T-cell (primary cell): ENCODE measurements at regions not wholly inside any gene's neighbourhood (a gene's known extent, or its start where the extent isn't known, plus 50 kb on each side); places are given as distances from the start of the nearest gene placed in this dataset.
"Not testable (repeated sequence)": the region's sequence is repeated elsewhere in the genome, so short reads cannot be mapped to it uniquely, and the experiment has no call there.

ENCODE experiments used
- ATAC-seq, 4 experiments: fragments of 200-7000 bp in 3 of 4; fragments of 150-1000 bp in 1 of 4; cut with Tn5 transposase; replicated peaks in 1 of 4; 1 replicate in 3 of 4; 2 replicates in 1 of 4; pipeline ENCODE4 v1.10.0; 2021; ENCODE audit warnings: moderate library complexity in 3 of 4, mild to moderate bottlenecking in 2 of 4, moderate number of reproducible peaks in 1 of 4
- CTCF ChIA-PET, 2 donors: fragments of 300-600 bp; sonication (Branson Sonifier 250); formaldehyde crosslinking; loops; one replicate each; lab custom pipeline; 2022; ENCODE audit warnings: antibody characterized with exemption in 2 of 2; lab: Charles Lee
- POLR2A ChIA-PET, 2 donors: fragments of 300-600 bp; sonication (Branson Sonifier 250); formaldehyde crosslinking; loops; one replicate each; lab custom pipeline; 2022; ENCODE audit warnings: antibody characterized with exemption in 2 of 2; lab: Charles Lee
- DNase-seq, 35 experiments: peaks; one replicate each; pipeline versions ENCODE4 v3.0.0 to v3.0.0-alpha.2; 2013 to 2023
- H3K27ac ChIP-seq: one replicate; pipeline ENCODE4 v1.5.1; 2013; ENCODE audit warnings: low read length
- H3K27me3 ChIP-seq, 2 experiments: replicated peaks in 1 of 2; 1 replicate in 1 of 2; 2 replicates in 1 of 2; pipeline versions ENCODE4 v1.6.1 to v1.7.0; 2013; ENCODE audit warnings: low read length in 1 of 2, mixed read lengths in 1 of 2; ENCODE audit not compliant: control insufficient read depth in 2 of 2, insufficient read depth in 2 of 2; ENCODE audit errors: extremely low read depth in 1 of 2
- H3K36me3 ChIP-seq, 2 donors: 1 replicate in 1 of 2; 2 replicates in 1 of 2; pipeline versions ENCODE4 v1.6.1 to v1.7.0; 2013; ENCODE audit warnings: low read length in 1 of 2; ENCODE audit not compliant: control insufficient read depth in 2 of 2, insufficient read depth in 1 of 2; ENCODE audit errors: extremely low read depth in 1 of 2
- H3K4me1 ChIP-seq, 2 experiments: 1 replicate in 1 of 2; 2 replicates in 1 of 2; pipeline versions ENCODE4 v1.6.1 to v1.7.0; 2013; ENCODE audit warnings: low read length in 2 of 2, mixed read lengths in 1 of 2; ENCODE audit not compliant: insufficient read depth in 2 of 2, control insufficient read depth in 1 of 2; ENCODE audit errors: extremely low read depth in 1 of 2
- H3K4me3 ChIP-seq, 2 donors: 1 replicate in 1 of 2; 2 replicates in 1 of 2; pipeline versions ENCODE4 v1.5.1 to v1.7.0; 2013; ENCODE audit warnings: mild to moderate bottlenecking in 2 of 2, low read length in 1 of 2, moderate library complexity in 1 of 2; ENCODE audit not compliant: control insufficient read depth in 1 of 2; ENCODE audit errors: extremely low read depth in 1 of 2
- H3K9me3 ChIP-seq: 2 replicates; pipeline ENCODE4 v1.7.0; 2013
- H3K27ac Mint-ChIP-seq, 2 donors: one replicate each; pipeline ENCODE4 v1.8.0; 2020 to 2021; ENCODE audit warnings: mild to moderate bottlenecking in 2 of 2, mixed read lengths in 2 of 2
- H3K27me3 Mint-ChIP-seq, 2 donors: one replicate each; pipeline ENCODE4 v1.8.0; 2021 to 2022; ENCODE audit warnings: mixed read lengths in 2 of 2
- H3K36me3 Mint-ChIP-seq: one replicate; pipeline ENCODE4 v1.8.0; 2021; ENCODE audit warnings: mixed read lengths
- H3K4me1 Mint-ChIP-seq, 3 donors: one replicate each; pipeline ENCODE4 v1.8.0; 2020 to 2022; ENCODE audit warnings: mixed read lengths in 3 of 3, mild to moderate bottlenecking in 1 of 3
- H3K4me3 Mint-ChIP-seq, 3 donors: one replicate each; pipeline ENCODE4 v1.8.0; 2020 to 2022; ENCODE audit warnings: mild to moderate bottlenecking in 3 of 3, mixed read lengths in 3 of 3, moderate library complexity in 3 of 3
- H3K9me3 Mint-ChIP-seq, 3 donors: one replicate each; pipeline ENCODE4 v1.8.0; 2020 to 2022; ENCODE audit warnings: mixed read lengths in 3 of 3
- WGBS: methylation state at CpG from one replicate; pipeline ENCODE4 v1.1.5; 2013; ENCODE audit warnings: missing lambda C conversion rate; ENCODE audit not compliant: insufficient coverage; 5-methylcytosine and 5-hydroxymethylcytosine counted together

GRCh38 chr13:65922846-65923245 is 1307.3 kb downstream of the PCDH9 start:
- H3K4me1 Mint-ChIP-seq, H3K27ac Mint-ChIP-seq, H3K27me3 ChIP-seq, H3K4me3 Mint-ChIP-seq, DNase-seq, H3K36me3 Mint-ChIP-seq, CTCF ChIA-PET, H3K27ac ChIP-seq, POLR2A ChIA-PET, H3K4me1 ChIP-seq, H3K4me3 ChIP-seq, H3K36me3 ChIP-seq, H3K9me3 ChIP-seq, H3K27me3 Mint-ChIP-seq, ATAC-seq: not testable (repeated sequence)
- peaks cover 9 to 11% (median 10%) of the 10 kb centered on the region in 3 donors for H3K9me3 Mint-ChIP-seq
- 83% methylated on average over 1 of the region's 4 CpGs for WGBS

GRCh38 chr13:65921933-65922332 is 1308.2 kb downstream of the PCDH9 start:
- Histone ChIP-seq H3K9me3 (no peaks in the 10 kb centered on the region), H3K27me3 (no peaks in the 10 kb centered on the region), H3K27ac (no peak overlapping the region), H3K4me1 (no peaks in the 10 kb centered on the region), H3K36me3 (no peaks in the 10 kb centered on the region), H3K4me3 (no peak overlapping the region)
- no CpG with 5 or more reads among the region's 2 CpGs for WGBS
- Mint-ChIP-seq H3K4me3 (no peak overlapping the region), H3K9me3 (peaks cover 10 to 13% (median 11%) of the 10 kb centered on the region in 3 donors), H3K27ac (no peak overlapping the region), H3K4me1 (no peaks in the 10 kb centered on the region), H3K27me3 (no peaks in the 10 kb centered on the region), H3K36me3 (no peaks in the 10 kb centered on the region)
- DNase-seq, result no peak
- CTCF ChIA-PET, result no interaction called here
- POLR2A ChIA-PET, result no interaction called here
- ATAC-seq, result no peak

GRCh38 chr13:65917731-65918130 is 1312.4 kb downstream of the PCDH9 start:
- Histone ChIP-seq H3K27me3 (no peaks in the 10 kb centered on the region), H3K36me3 (no peaks in the 10 kb centered on the region), H3K27ac (no peak overlapping the region), H3K4me1 (no peaks in the 10 kb centered on the region), H3K9me3 (no peaks in the 10 kb centered on the region), H3K4me3 (no peak overlapping the region)
- no peaks in the 10 kb centered on the region for H3K27me3 Mint-ChIP-seq
- 63% methylated on average over 3 of the region's 3 CpGs for WGBS
- H3K9me3 Mint-ChIP-seq, result peaks cover 8 to 13% (median 10%) of the 10 kb centered on the region in 3 donors
- H3K27ac Mint-ChIP-seq, result no peak overlapping the region
- H3K4me3 Mint-ChIP-seq, result no peak overlapping the region
- DNase-seq, result no peak
- no peaks in the 10 kb centered on the region for H3K4me1 Mint-ChIP-seq
- H3K36me3 Mint-ChIP-seq, result no peaks in the 10 kb centered on the region
- ATAC-seq, result no peak
- CTCF ChIA-PET, result no interaction called here
- POLR2A ChIA-PET, result no interaction called here

GRCh38 chr13:65915195-65915594 is 1314.9 kb downstream of the PCDH9 start:
- Histone ChIP-seq H3K4me3 (no peak overlapping the region), H3K36me3 (no peaks in the 10 kb centered on the region), H3K27ac (no peak overlapping the region), H3K27me3 (no peaks in the 10 kb centered on the region), H3K9me3 (no peaks in the 10 kb centered on the region), H3K4me1 (no peaks in the 10 kb centered on the region)
- Mint-ChIP-seq H3K4me1 (no peaks in the 10 kb centered on the region), H3K27ac (no peak overlapping the region), H3K36me3 (no peaks in the 10 kb centered on the region), H3K9me3 (peaks cover 5 to 9% (median 6%) of the 10 kb centered on the region in 3 donors), H3K4me3 (no peak overlapping the region), H3K27me3 (no peaks in the 10 kb centered on the region)
- ChIA-PET POLR2A (no interaction called here), CTCF (no interaction called here)
- no peak for ATAC-seq
- DNase-seq, result no peak
- WGBS, result no CpG with 5 or more reads among the region's 1 CpG

- no CpG with 5 or more reads among the region's 1 CpG for WGBS
- CTCF ChIA-PET, result no interaction called here
Observed at GRCh38 chr13:65914716-65915115, 1315.4 kb downstream of the PCDH9 start.

GRCh38 chr13:65913173-65913572 is 1317.0 kb downstream of the PCDH9 start:
- POLR2A ChIA-PET, result no interaction called here
- DNase-seq, result no peak
- H3K9me3 Mint-ChIP-seq, result peaks cover 6 to 11% (median 10%) of the 10 kb centered on the region in 3 donors
- H3K4me1 Mint-ChIP-seq, result no peaks in the 10 kb centered on the region
- H3K27ac Mint-ChIP-seq, result no peak overlapping the region
- no peaks in the 10 kb centered on the region for H3K36me3 ChIP-seq
- no peaks in the 10 kb centered on the region for H3K27me3 ChIP-seq
- WGBS, result no CpG with 5 or more reads among the region's 2 CpGs
- H3K9me3 ChIP-seq, result no peaks in the 10 kb centered on the region
- H3K4me1 ChIP-seq, result no peaks in the 10 kb centered on the region
- no peaks in the 10 kb centered on the region for H3K36me3 Mint-ChIP-seq
- CTCF ChIA-PET, result no interaction called here
- H3K27ac ChIP-seq, result no peak overlapping the region
- no peak overlapping the region for H3K4me3 Mint-ChIP-seq
- no peaks in the 10 kb centered on the region for H3K27me3 Mint-ChIP-seq
- no peak for ATAC-seq
- H3K4me3 ChIP-seq, result no peak overlapping the region

More at GRCh38 chr13:65914716-65915115, 1315.4 kb downstream of the PCDH9 start:
- no peak overlapping the region for H3K4me3 ChIP-seq
- H3K4me1 Mint-ChIP-seq, result no peaks in the 10 kb centered on the region
- no peaks in the 10 kb centered on the region for H3K36me3 Mint-ChIP-seq
- POLR2A ChIA-PET, result no interaction called here
- DNase-seq, result no peak
- H3K27ac Mint-ChIP-seq, result no peak overlapping the region
- H3K4me3 Mint-ChIP-seq, result no peak overlapping the region
- ATAC-seq, result no peak
- no peaks in the 10 kb centered on the region for H3K27me3 ChIP-seq
- no peak overlapping the region for H3K27ac ChIP-seq
- no peaks in the 10 kb centered on the region for H3K27me3 Mint-ChIP-seq
- H3K4me1 ChIP-seq, result no peaks in the 10 kb centered on the region
- H3K9me3 Mint-ChIP-seq, result peaks cover 5 to 9% (median 6%) of the 10 kb centered on the region in 3 donors
- no peaks in the 10 kb centered on the region for H3K36me3 ChIP-seq
- H3K9me3 ChIP-seq, result no peaks in the 10 kb centered on the region

- WGBS, result no CpG with 5 or more reads among the region's 3 CpGs
- no peaks in the 10 kb centered on the region for H3K4me1 Mint-ChIP-seq
- H3K9me3 ChIP-seq, result no peaks in the 10 kb centered on the region
- no peaks in the 10 kb centered on the region for H3K4me1 ChIP-seq
- no peaks in the 10 kb centered on the region for H3K36me3 ChIP-seq
- no peak overlapping the region for H3K27ac Mint-ChIP-seq
- ATAC-seq, result no peak
- H3K36me3 Mint-ChIP-seq, result no peaks in the 10 kb centered on the region
- no peak overlapping the region for H3K4me3 ChIP-seq
- H3K4me3 Mint-ChIP-seq, result no peak overlapping the region
- H3K27me3 Mint-ChIP-seq, result no peaks in the 10 kb centered on the region
- POLR2A ChIA-PET, result no interaction called here
- no peaks in the 10 kb centered on the region for H3K27me3 ChIP-seq
- H3K27ac ChIP-seq, result no peak overlapping the region
- CTCF ChIA-PET, result no interaction called here
- DNase-seq, result no peak
- H3K9me3 Mint-ChIP-seq, result peaks cover 7 to 11% (median 8%) of the 10 kb centered on the region in 3 donors
Observed at GRCh38 chr13:65912516-65912915, 1317.6 kb downstream of the PCDH9 start.
